ENCODE measurements at regions not wholly inside any gene's neighbourhood (a gene's known extent, or its start where the extent isn't known, plus 50 kb on each side); places are given as distances from the start of the nearest gene placed in this dataset.

- TF ChIP-seq BHLHE40 (IDR thresholded peaks at IDR 0.05; ENCODE audit: borderline replicate concordance in 1 of 2, low read depth in 2 of 2, low read length in 1 of 2) (no peak), RELA (IDR thresholded peaks at IDR 0.05; ENCODE audit: borderline replicate concordance, partially characterized antibody) (no peak), IKZF2 (IDR thresholded peaks at IDR 0.05) (no peak), MTA3 (IDR thresholded peaks at IDR 0.05; ENCODE audit: borderline replicate concordance, low read length) (no peak), SUPT20H (IDR thresholded peaks at IDR 0.05; ENCODE audit: borderline replicate concordance, control insufficient read depth, low read depth, low read length) (no peak), SMAD1 (IDR thresholded peaks at IDR 0.05; ENCODE audit: low read depth, partially characterized antibody) (no peak), CHD2 (IDR thresholded peaks at IDR 0.05; ENCODE audit: borderline replicate concordance, low read depth, low read length) (no peak), EP300 (IDR thresholded peaks at IDR 0.05; ENCODE audit: borderline replicate concordance in 1 of 2, control insufficient read depth in 1 of 2, low read depth in 2 of 2, low read length in 2 of 2) (no peak), HCFC1 (IDR thresholded peaks at IDR 0.05; ENCODE audit: low read length) (no peak)
Measured at GRCh38 chr13:62040078-62040477, 624.4 kb upstream of the PCDH20 start (continued).

- SMC1A ChIA-PET (ENCODE audit: uncharacterized antibody, unreplicated experiment): interaction anchor here (1.0 to 1.3 kb wide), 3 partner anchors 9 to 10 kb away, joined by 3 to 4 read pairs (median 4); no protein-coding TSS in a partner anchor
- TF ChIP-seq CUX1 (IDR thresholded peaks at IDR 0.05; ENCODE audit: insufficient replicate concordance, low read depth, low read length) (no peak), YY1 (IDR thresholded peaks at IDR 0.05; ENCODE audit: low read depth, low read length) (no peak), RUNX3 (IDR thresholded peaks at IDR 0.05; ENCODE audit: low read length) (peak; percentile 96), EED (IDR thresholded peaks at IDR 0.05; ENCODE audit: low read depth) (peak; percentile 64; the same call in 1 of the 2 replicates), CREB1 (IDR thresholded peaks at IDR 0.05; ENCODE audit: low read depth) (no peak), FOXM1 (IDR thresholded peaks at IDR 0.05; ENCODE audit: low read depth, low read length) (peak; percentile 60; the same call in 1 of the 2 replicates), CBX3 (IDR thresholded peaks at IDR 0.05; ENCODE audit: borderline replicate concordance, low read depth) (no peak), TARDBP (IDR thresholded peaks at IDR 0.05; ENCODE audit: borderline replicate concordance) (no peak)
Measured at GRCh38 chr13:62038214-62038613, 622.6 kb upstream of the PCDH20 start.

More at GRCh38 chr13:62038214-62038613, 622.6 kb upstream of the PCDH20 start:
- Histone ChIP-seq H3K4me1 (ENCODE audit: control insufficient read depth, insufficient read depth, low read length) (no peaks in the 10 kb centered on the region), H4K20me1 (ENCODE audit: control insufficient read depth, insufficient read depth) (no peaks in the 10 kb centered on the region), H3K36me3 (ENCODE audit: control insufficient read depth in 2 of 2, insufficient read depth in 2 of 2, low read length in 1 of 2) (no peaks in the 10 kb centered on the region), H2AFZ (ENCODE audit: control insufficient read depth, low read depth, low read length) (no peak overlapping the region), H3K4me3 (no peak overlapping the region), H3K9ac (ENCODE audit: control insufficient read depth, insufficient read depth, low read length) (no peak overlapping the region), H3K9me3 (replicated peaks; ENCODE audit: control insufficient read depth, insufficient read depth, low read length) (no peaks in the 10 kb centered on the region), H3K4me2 (ENCODE audit: control insufficient read depth, insufficient read depth) (no peak overlapping the region), H3K27me3 (replicated peaks in 1 of 2; ENCODE audit: control insufficient read depth in 2 of 2, insufficient read depth in 2 of 2, low read length in 1 of 2) (no peaks in the 10 kb centered on the region), H3K27ac (ENCODE audit: control insufficient read depth, insufficient read depth) (no peak overlapping the region), H3K79me2 (ENCODE audit: control insufficient read depth, insufficient read depth, low read length) (no peaks in the 10 kb centered on the region)
- intact Hi-C loops (cut with micrococcal nuclease; ENCODE audit: unreplicated experiment) (no loop called here), in situ Hi-C loops (cut with MboI) (no loop called here)
- FAIRE-seq (no peak), ATAC-seq (peak; percentile 83), DNase-seq (ENCODE audit: low read depth, low spot score) (peak; percentile 7)
- POLR2A ChIA-PET: no interaction called here
- 0% methylated on average over 1 of the region's 1 CpG for WGBS (ENCODE audit: insufficient coverage, insufficient replicate concordance, low lambda C conversion rate, missing lambda C conversion rate)
- RAD21 ChIA-PET (ENCODE audit: unreplicated experiment): no interaction called here
- BruUV-seq (replicated peaks): no TSS peak
- CTCF ChIA-PET: no interaction called here
